Liver (tissue), 3 donors: ENCODE measurements at regions not wholly inside any gene's neighbourhood (a gene's known extent, or its start where the extent isn't known, plus 50 kb on each side); places are given as distances from the start of the nearest gene placed in this dataset.

Source experiments
- CTCF ChIP-seq: fragments of 150-350 bp; IDR thresholded peaks from 2 replicates; pipeline ENCODE4 v1.5.1; 2017; ENCODE audit warnings: improper control_type of control experiment, low read depth, low read length; ENCODE audit not compliant: missing input control
- GABPA ChIP-seq, 2 donors: IDR thresholded peaks in 1 of 2; conservative IDR thresholded peaks in 1 of 2; 2 replicates each; pipeline ENCODE4 v1.6.1; 2016; ENCODE audit warnings: antibody characterized with exemption in 2 of 2, mild to moderate bottlenecking in 1 of 2, moderate library complexity in 1 of 2
- HNF4A ChIP-seq, 2 donors: conservative IDR thresholded peaks; 2 replicates each; pipeline ENCODE4 v1.6.1; 2016; ENCODE audit warnings: antibody characterized with exemption in 2 of 2, mild to moderate bottlenecking in 2 of 2
- JUND ChIP-seq, 2 donors: IDR thresholded peaks; 2 replicates each; pipeline ENCODE4 v1.6.1; 2016; ENCODE audit warnings: antibody characterized with exemption in 2 of 2
- RAD21 ChIP-seq, 2 donors: IDR thresholded peaks; 2 replicates each; pipeline ENCODE4 v1.6.1; 2016; ENCODE audit warnings: antibody characterized with exemption in 2 of 2, mild to moderate bottlenecking in 2 of 2
- SP1 ChIP-seq: IDR thresholded peaks from 2 replicates; pipeline ENCODE4 v1.6.1; 2018; ENCODE audit warnings: antibody characterized with exemption, mild to moderate bottlenecking
- TAF1 ChIP-seq: conservative IDR thresholded peaks from 2 replicates; pipeline ENCODE4 v1.6.1; 2016; ENCODE audit warnings: antibody characterized with exemption, mild to moderate bottlenecking
- YY1 ChIP-seq: IDR thresholded peaks from 2 replicates; pipeline ENCODE4 v1.6.1; 2016; ENCODE audit warnings: antibody characterized with exemption, mild to moderate bottlenecking
- TF ChIP-seq, protein P1 (sequence below): IDR thresholded peaks from 2 replicates; pipeline ENCODE4 v1.6.1; 2016; ENCODE audit warnings: antibody characterized with exemption
- TF ChIP-seq, protein P2 (sequence below): IDR thresholded peaks from 2 replicates; pipeline ENCODE4 v1.6.1; 2016; ENCODE audit warnings: antibody characterized with exemption, mild to moderate bottlenecking
- TF ChIP-seq, protein P3 (sequence below): IDR thresholded peaks from 2 replicates; pipeline ENCODE4 v1.6.1; 2016; ENCODE audit warnings: antibody characterized with exemption
- donor health status: healthy.
- donor health status: healthy.

DNA sequence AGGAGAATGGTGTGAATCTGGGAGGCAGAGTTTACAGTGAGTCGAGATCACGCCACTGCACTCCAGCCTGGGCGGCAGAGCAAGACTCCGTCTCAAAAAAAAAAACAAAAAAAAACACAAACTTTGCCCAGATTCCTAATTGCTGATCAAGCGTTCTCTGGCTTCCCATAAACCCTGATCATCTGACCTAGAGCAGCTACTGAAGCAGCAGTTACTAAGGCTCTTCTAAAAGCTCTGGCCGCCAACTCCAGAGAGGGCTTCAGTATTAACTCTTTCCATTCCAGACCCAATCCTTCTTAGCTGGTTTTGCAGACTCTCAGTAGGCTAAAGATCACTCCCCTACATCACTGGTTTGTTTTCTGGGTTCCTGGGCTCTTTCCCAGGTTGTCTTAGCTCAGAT is 201.6 kb downstream of the IGSF11 start:
- TF ChIP-seq SP1 (no peak), CTCF (no peak), GABPA (IDR thresholded peaks at IDR 0.05 in 1 of 2, conservative IDR thresholded peaks at IDR 0.05 in 1 of 2) (no peak), TAF1 (no peak), YY1 (no peak), HNF4A (conservative IDR thresholded peaks at IDR 0.05) (no peak), JUND (IDR thresholded peaks at IDR 0.05) (no peak), RAD21 (IDR thresholded peaks at IDR 0.05) (no peak)
- TF ChIP-seq, protein P1, sequence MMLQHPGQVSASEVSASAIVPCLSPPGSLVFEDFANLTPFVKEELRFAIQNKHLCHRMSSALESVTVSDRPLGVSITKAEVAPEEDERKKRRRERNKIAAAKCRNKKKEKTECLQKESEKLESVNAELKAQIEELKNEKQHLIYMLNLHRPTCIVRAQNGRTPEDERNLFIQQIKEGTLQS = no peak
- TF ChIP-seq, protein P2, sequence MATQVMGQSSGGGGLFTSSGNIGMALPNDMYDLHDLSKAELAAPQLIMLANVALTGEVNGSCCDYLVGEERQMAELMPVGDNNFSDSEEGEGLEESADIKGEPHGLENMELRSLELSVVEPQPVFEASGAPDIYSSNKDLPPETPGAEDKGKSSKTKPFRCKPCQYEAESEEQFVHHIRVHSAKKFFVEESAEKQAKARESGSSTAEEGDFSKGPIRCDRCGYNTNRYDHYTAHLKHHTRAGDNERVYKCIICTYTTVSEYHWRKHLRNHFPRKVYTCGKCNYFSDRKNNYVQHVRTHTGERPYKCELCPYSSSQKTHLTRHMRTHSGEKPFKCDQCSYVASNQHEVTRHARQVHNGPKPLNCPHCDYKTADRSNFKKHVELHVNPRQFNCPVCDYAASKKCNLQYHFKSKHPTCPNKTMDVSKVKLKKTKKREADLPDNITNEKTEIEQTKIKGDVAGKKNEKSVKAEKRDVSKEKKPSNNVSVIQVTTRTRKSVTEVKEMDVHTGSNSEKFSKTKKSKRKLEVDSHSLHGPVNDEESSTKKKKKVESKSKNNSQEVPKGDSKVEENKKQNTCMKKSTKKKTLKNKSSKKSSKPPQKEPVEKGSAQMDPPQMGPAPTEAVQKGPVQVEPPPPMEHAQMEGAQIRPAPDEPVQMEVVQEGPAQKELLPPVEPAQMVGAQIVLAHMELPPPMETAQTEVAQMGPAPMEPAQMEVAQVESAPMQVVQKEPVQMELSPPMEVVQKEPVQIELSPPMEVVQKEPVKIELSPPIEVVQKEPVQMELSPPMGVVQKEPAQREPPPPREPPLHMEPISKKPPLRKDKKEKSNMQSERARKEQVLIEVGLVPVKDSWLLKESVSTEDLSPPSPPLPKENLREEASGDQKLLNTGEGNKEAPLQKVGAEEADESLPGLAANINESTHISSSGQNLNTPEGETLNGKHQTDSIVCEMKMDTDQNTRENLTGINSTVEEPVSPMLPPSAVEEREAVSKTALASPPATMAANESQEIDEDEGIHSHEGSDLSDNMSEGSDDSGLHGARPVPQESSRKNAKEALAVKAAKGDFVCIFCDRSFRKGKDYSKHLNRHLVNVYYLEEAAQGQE = no peak
- TF ChIP-seq, protein P3, sequence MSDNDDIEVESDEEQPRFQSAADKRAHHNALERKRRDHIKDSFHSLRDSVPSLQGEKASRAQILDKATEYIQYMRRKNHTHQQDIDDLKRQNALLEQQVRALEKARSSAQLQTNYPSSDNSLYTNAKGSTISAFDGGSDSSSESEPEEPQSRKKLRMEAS = no peak
